HG03060 (cell line): ENCODE measurements at regions not wholly inside any gene's neighbourhood (a gene's known extent, or its start where the extent isn't known, plus 50 kb on each side); places are given as distances from the start of the nearest gene placed in this dataset.
"Not testable (repeated sequence)": the region's sequence is repeated elsewhere in the genome, so short reads cannot be mapped to it uniquely, and the experiment has no call there.

Experiments
- ATAC-seq: cut with Tn5 transposase; IDR thresholded peaks from one replicate; pipeline ENCODE4 v1.9.1; 2021; ENCODE audit warnings: low read depth, moderate number of reproducible peaks; ENCODE audit not compliant: unreplicated experiment

DNA sequence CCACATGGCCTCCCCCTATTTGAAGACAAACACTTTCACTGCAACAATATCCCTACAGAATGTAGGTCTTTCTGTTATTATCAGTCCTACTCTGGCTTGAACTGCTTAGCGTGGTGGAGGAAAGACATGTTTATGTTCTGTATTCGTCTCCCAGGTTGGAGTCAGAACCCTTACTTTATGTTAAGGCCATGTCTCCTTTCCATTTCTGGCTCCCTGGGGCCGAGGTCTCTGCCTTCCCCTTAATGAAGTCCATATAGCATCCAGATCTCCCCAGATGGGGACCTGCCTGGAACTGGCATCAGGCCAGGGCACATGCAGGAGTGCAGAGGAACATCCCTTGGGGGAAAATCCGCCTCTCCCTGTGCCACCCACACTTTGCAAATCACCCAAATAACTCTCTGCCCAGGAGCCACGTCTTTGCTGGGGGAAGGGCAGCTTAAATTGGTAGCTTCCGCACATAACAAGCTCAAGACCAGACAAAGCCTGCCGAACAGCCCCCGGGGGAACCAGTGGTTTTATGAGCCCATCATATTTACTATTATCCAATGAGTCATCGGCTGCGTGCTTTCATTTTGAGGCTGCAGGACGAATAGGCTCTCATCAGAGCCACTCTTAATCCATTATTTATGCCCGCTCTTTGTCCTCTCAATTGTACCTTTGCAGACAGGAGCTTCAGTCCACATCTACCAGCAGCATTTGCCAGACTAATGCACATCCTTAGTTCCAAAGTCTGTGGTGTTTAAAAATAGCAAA, 237.0 kb downstream of the UACA start:
- ATAC-seq = no peak

DNA sequence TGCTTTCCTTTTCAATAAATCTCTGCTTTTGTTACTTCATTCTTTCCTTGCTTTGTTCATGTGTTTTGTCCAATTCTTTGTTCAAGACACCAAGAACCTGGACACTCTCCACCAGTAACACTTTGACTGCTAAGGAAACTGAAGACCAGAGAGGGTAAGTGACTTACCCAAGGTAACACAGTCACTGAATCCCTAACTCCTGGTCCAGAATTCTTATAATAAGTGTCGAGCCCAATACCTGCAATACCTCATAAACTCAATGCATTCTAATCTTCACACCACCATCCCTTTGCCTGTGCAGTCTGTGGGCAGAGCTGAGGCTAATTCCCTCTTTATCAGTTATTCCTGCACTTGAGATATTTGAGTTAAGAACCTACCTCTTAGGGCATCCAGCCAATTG, 237.8 kb downstream of the UACA start:
- ATAC-seq = no peak

GRCh38 chr15:70524470-70524869, 238.9 kb downstream of the UACA start:
- ATAC-seq = no peak

GRCh38 chr15:70523616-70524015, 239.7 kb downstream of the UACA start:
- no peak for ATAC-seq

DNA sequence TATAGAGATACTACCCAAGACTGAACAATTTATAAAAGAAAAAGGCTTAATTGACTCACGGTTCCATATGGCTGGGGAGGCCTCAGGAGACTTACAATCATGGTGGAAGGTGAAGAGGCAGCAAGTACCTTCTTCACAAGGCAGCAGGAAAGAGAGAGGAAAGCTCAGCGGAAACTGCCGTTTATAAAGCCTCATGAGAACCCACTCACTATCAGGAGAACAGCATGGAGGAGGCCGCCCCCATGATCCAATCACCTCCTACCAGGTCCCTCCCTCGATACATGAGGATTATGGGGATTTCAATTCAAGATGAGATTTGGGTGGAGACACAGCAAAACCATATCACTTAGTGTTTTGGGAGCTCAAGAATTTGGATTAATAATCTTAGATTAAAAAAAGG, 240.2 kb downstream of the UACA start:
- no peak for ATAC-seq

DNA sequence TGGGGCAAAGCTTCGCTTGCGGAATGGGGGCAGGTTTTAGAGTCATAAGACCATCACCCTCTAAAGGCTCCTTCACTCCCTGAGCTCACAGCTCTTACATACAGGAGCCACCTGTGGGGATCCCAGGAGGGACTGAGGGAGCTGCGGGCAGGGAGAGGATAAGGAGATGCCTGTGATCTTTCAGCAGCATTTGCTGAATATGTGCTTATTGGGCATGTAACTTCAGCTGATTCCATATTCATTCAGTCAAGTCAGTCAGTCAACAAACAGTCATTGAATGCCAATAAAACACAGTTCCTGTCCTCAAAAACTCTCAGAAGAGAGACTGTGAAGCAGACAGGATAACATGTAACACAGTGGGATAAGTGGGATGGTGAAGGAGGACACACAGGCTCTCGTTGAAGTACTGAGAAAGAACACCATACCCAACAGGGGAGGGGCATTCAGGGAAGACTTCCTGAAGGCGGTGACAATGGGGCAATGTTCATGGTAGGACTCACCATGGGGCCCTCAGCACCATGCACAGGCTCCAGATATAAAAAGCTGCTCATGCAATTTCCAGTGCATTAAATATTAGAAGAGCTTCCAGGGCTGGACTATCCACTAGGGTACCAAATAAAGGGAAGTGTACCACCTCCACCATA, 240.9 kb downstream of the UACA start:
- no peak for ATAC-seq

GRCh38 chr15:70521576-70522322, 241.6 kb downstream of the UACA start:
- no peak for ATAC-seq

GRCh38 chr15:70519616-70520015, 243.7 kb downstream of the UACA start:
- no peak for ATAC-seq

GRCh38 chr15:70519004-70519365, 244.4 kb downstream of the UACA start:
- no peak for ATAC-seq

DNA sequence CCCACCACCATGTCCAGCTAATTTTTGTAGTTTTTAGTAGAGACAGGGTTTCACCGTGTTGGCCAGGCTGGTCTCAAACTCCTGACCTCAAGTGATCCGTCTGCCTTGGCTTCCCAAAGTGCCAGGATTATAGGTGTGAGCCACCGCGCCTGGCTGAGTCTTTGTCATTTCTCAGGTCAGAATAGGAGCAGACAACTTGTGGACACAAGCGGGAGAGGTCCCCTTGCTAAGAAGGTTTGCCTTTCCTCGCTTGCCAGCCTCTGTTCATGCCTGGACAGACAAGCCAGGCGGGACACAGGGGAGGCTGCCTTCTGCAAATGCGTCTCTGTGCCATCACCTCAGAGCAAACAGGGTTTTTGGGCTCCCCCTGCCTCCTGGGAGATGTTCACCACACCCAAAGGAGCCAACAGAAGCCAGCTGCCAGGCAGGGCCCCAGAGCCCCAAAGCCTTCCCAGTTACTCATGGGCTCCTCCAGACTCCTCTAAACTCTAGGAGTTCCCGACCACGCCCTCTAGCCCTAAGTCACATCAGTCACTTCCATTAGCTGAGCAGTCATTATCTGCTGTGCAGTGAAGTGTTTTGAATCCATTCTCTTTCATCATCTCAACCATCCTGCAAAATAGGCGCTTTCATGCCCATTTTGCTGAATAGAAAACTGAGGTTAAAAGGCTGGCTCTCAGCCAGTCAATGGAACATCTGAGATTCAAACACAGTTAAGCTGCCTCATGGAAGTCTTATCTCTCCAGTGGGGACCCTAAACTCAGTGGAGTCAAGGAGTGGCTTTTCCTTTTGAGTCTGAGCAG, 245.0 kb downstream of the UACA start:
- no peak for ATAC-seq

DNA sequence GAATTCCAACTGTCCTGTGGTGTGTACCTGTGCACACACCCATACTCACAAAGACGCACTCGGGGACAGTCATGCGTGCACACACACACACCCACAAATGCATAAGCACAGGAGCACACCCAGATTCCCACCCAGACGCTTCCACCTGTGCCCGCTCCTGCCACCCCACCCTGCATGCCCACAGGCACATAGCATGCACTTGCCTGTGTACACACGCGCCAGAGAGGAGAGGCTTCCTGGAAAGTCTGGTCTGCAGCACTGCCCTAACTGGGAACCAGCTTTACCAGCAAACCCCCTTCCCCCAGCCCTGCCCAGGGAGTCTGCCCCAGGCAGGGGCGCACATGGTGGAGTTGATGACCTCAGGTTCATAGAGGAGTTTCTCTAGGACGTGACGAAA, 246.2 kb downstream of the UACA start:
- ATAC-seq = no peak

DNA sequence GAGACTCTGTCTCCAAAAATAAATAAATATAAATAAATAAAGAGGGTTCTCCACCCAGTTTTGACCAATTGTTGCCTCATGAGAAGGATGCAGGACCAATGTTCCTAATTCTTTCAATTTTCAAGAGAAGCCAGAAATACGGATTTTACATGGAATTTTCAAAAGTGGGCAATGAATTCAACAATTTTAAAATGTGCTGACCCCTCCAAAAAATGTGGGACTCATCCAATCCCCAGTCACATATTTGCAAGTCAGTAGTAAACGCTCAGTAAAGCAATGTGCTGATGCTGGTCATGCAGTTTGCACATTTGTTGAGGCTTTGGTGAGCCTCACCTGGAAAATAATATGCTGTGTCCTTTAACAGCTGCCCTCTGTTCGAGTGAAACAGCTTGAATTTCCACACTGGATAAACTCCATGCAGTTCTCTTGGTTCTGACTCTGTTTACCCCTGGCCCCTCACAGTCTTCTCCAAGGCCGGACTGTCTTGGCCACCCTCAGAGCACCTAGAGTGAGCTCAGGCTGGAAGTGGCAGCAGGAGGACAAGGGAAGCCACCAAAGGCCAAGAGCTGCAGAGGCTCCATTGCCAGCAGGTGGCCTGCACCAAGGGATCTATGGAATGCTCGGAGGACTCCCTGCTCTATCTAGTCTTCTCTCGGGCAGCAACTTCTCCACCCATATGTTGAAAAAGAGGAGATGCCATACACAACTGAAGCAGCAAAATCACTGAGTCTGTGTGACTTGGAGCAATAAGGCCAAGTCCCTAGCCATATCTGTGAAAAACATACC, 246.8 kb downstream of the UACA start:
- no peak for ATAC-seq

- ATAC-seq = no peak
These were observed 249.1 kb downstream of the UACA start for GRCh38 chr15:70514251-70514650.

DNA sequence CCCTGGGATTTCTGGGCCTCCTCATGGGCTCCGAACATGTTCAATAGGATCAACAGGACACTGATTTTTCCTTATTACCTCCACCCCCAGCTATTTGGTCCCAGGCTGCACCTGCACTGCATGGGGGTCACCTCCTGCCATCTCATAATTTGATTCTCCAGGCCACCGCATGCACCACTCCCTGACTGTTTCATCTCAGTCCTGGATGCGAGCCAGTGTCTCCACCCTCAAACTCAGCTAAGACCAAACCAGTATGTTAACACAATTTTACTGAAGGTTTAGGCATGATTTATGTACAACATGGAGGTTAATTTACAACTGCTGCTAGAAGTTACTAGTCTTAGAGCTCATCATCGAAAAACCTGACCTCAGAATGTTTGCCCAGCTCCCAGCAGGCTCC, 249.5 kb downstream of the UACA start:
- ATAC-seq = no peak

- ATAC-seq = no peak
These were observed 250.5 kb downstream of the UACA start for GRCh38 chr15:70512772-70513362.

- not testable (repeated sequence) for ATAC-seq
These were observed 251.3 kb downstream of the UACA start for GRCh38 chr15:70511972-70512587.

- no peak for ATAC-seq
These were observed 252.9 kb downstream of the UACA start for GRCh38 chr15:70510433-70510832.

- ATAC-seq = no peak
These were observed 253.6 kb downstream of the UACA start for GRCh38 chr15:70509731-70510143.

DNA sequence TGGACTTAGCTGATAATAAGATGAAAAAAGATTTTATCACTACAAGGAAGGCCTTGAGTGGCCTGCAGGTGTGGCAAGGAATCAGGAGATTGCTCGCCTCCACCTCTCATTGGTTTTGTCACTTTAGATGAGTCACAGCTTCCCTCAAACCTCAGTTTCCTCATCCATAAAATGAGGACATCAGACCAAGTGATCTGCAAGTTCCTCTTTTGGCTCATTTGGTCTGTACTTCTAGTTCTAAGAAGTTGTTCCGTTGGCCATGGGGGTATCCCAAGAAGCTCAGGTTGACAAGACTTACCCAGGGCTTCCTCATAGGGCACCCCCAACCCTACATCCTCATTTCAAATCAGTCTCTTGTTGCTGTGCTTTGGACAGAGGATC, 254.1 kb downstream of the UACA start:
- ATAC-seq = no peak
